NCI-H2196 (cell line): ENCODE measurements at regions not wholly inside any gene's neighbourhood (a gene's known extent, or its start where the extent isn't known, plus 50 kb on each side); places are given as distances from the start of the nearest gene placed in this dataset.
"Not testable (repeated sequence)": the region's sequence is repeated elsewhere in the genome, so short reads cannot be mapped to it uniquely, and the experiment has no call there.

Source experiments
- DNase-seq: peaks from one replicate; lab custom pipeline; 2025; ENCODE audit not compliant: unreplicated experiment; lab: John Stamatoyannopoulos, UW

- DNase-seq = no peak
Measured at GRCh38 chr17:72565006-72565405, 444.2 kb downstream of the SOX9 start.

- DNase-seq = no peak
Measured at GRCh38 chr17:72565758-72566157, 444.9 kb downstream of the SOX9 start.

- no peak for DNase-seq
Measured at GRCh38 chr17:72566671-72567484, 446.1 kb downstream of the SOX9 start.

GRCh38 chr17:72567774-72568173 lies 447.0 kb downstream of the SOX9 start:
- DNase-seq = no peak

- no peak for DNase-seq
Measured at GRCh38 chr17:72569148-72569946, 448.5 kb downstream of the SOX9 start.

GRCh38 chr17:72571813-72572396 lies 451.1 kb downstream of the SOX9 start:
- DNase-seq = no peak

GRCh38 chr17:72572604-72573491 lies 452.0 kb downstream of the SOX9 start:
- DNase-seq = no peak

GRCh38 chr17:72573492-72573801 lies 452.6 kb downstream of the SOX9 start:
- DNase-seq = not testable (repeated sequence)

- DNase-seq = no peak
Measured at GRCh38 chr17:72574675-72575510, 454.1 kb downstream of the SOX9 start.

GRCh38 chr17:72575542-72576233 lies 454.9 kb downstream of the SOX9 start:
- no peak for DNase-seq

GRCh38 chr17:72576289-72576759 lies 455.5 kb downstream of the SOX9 start:
- no peak for DNase-seq

GRCh38 chr17:72578817-72579470 lies 458.1 kb downstream of the SOX9 start:
- no peak for DNase-seq

- DNase-seq = no peak
Measured at GRCh38 chr17:72579990-72580320, 459.1 kb downstream of the SOX9 start.

- peak; percentile 91 for DNase-seq
Measured at GRCh38 chr17:72580321-72581127, 459.7 kb downstream of the SOX9 start.

GRCh38 chr17:72587156-72587555 lies 466.3 kb downstream of the SOX9 start:
- DNase-seq = no peak

- DNase-seq = peak; percentile 45
Measured at GRCh38 chr17:72587773-72588511, 467.1 kb downstream of the SOX9 start.

GRCh38 chr17:72588561-72588960 lies 467.7 kb downstream of the SOX9 start:
- DNase-seq = no peak

- peak; percentile 77 for DNase-seq
Measured at GRCh38 chr17:72588961-72589360, 468.1 kb downstream of the SOX9 start.
